DOHH2 (cell line): ENCODE measurements at regions not wholly inside any gene's neighbourhood (a gene's known extent, or its start where the extent isn't known, plus 50 kb on each side); places are given as distances from the start of the nearest gene placed in this dataset.

ENCODE experiments used
- CTCF ChIP-seq: fragments of 200-600 bp; sonication (generic); IDR thresholded peaks from one replicate; pipeline ENCODE4 v1.5.1; 2014; ENCODE audit warnings: antibody characterized with exemption, mild to moderate bottlenecking, low read depth, low read length; ENCODE audit not compliant: poor library complexity, severe bottlenecking
- EZH2phosphoT487 ChIP-seq: fragments of 200-600 bp; sonication (generic); IDR thresholded peaks from 2 replicates; pipeline ENCODE4 v1.6.1; 2017; ENCODE audit warnings: borderline replicate concordance, mild to moderate bottlenecking, antibody characterized with exemption, low read length, moderate library complexity, mixed read lengths

GRCh38 chr1:208857465-208857864 is 613.3 kb upstream of the PLXNA2 start:
- TF ChIP-seq CTCF (no peak), EZH2phosphoT487 (no peak)
